ENCODE measurements at regions not wholly inside any gene's neighbourhood (a gene's known extent, or its start where the extent isn't known, plus 50 kb on each side); places are given as distances from the start of the nearest gene placed in this dataset.

DNA sequence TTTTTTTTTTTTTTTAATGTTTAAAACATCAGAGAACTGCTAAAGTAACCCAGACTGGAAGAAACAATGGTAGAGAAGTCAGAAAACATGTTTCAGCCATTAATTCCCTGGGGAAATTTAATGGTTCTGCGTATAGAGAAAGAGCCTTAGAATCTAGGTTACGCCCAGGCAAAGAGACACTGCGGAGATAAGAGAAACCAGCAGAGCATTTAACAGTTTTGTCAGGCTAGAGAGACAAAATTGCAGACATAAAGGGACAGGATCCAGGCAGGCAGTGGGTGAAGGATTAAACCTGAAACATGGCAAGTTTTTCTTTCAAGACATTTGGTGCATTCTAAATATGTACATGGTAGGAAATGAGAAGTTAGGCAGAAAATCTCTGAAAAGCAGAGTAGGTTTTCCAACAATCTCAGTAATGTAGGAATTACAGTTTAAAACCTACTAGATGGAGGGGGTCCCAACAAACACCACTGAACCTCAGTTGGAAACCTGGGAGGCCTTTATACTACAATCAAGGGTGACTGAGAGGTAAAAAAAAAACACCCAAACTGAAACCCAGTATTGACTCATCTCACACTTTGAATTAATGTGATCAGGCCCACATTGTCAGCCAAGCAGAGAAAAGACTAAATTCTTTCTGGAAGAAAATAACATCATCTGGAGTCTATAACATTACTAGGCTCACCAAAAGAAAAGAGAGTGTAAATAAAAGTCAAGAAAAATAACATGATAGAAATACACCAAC, 254.2 kb upstream of the NWD2 start:
- ATAC-seq, result no peak

DNA sequence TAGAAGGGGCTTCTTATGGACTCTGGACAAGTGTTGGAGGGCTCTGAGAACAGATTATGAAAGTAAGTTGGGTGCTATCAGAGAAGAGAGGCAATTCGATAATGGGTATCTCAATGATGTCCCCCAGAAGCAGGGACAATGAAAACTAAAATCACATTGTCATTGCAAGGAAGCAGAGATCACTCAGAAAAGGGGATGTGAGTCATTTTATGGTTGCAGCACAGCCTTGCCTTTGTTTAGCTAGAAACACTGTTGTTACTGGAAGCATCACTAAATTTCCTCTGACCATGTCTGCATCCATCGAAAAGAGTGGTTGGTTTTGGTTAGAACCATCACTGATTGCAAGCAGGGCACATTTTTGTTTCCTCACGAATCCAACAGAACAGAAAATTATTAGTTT, 246.8 kb upstream of the NWD2 start:
- ATAC-seq, result no peak

DNA sequence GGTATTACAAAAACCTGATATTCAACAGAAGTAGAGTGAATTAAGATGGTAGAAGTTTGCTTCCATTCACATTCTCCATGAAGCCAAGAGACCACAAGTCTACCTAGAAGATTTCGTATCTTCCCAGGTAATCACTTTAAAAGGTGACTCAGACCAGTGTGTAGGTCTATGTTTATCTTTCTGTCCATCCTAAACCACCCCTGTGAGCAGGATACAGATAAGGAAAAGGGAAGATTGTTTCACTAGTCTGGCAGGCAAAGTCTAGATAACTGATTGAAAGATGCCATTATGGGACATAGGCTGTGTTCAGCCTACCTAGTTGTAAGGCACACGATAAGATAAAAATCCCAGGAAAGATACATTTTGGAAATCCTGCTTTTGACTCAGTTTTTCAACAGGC, 244.3 kb upstream of the NWD2 start:
- no peak for ATAC-seq

DNA sequence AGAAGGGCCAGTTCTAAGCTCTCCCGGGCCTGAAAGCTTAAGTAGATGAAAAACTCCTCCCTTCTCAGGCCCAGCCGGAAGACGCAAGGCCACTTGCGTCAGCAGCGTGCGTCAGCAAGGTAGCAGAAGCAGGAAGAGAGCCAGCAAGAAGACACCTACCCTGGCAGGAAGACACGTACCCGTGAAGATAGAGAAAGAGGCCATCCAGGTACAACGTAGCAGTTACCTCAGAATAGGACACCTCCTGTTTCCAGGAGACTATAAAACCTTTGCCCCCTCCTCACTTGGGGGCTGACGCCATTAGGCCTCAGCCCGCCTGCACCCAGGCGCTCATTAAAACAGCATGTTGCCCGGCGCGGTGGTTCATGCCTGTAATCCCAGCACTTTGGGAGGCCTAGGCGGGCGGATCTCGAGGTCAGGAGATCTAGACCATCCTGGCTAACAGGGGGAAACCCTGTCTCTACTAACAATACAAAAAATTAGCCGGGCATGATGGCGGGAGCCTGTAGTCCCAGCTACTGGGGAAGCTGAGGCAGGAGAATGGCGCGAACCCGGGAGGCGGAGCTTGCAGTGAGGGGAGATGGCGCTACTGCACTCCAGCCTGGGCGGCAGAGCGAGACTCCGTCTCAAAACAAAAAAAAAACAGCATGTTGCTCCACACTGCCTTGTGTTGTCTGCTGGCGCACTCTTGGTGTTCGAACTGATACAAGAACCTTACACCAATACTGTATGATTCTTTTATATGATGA, 242.7 kb upstream of the NWD2 start:
- ATAC-seq, result no peak

DNA sequence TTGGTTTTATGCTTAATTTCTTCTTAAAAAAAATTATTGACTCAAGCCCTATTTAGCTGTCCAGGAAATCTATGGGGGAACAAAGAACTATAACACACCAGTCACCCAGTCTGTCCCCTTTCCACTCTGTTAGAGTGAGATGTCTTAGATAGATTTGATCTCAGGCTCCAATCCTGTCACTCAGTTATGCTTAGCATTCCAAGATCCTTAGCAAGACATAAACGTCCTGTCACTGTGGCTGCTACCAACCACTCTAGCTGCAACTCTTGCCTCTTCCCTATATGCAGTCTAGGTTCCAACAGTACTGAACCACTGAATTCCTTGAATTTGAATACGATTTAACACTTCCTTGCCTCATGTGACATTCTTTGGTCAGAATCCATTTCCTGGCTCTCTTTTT, 241.9 kb upstream of the NWD2 start:
- no peak for ATAC-seq

DNA sequence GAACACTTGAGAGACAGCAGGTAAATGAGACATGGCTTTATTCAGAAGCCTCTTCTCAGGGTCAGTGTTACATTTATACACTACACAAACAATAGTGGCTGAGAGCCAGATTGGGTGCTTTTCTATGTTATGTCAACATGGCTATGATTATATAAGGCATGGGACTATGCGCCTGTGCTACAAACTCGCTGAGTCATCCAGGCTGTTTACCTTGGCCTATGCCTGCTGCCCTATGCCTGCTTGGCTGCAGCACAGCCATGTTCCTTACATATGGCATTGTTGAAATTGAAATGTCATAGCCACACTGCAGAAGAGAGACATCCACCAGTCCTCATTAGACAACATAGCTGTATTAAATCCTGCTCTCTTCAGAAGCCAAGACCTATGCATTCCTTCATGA, 236.3 kb upstream of the NWD2 start:
- peak; percentile 92 for ATAC-seq

DNA sequence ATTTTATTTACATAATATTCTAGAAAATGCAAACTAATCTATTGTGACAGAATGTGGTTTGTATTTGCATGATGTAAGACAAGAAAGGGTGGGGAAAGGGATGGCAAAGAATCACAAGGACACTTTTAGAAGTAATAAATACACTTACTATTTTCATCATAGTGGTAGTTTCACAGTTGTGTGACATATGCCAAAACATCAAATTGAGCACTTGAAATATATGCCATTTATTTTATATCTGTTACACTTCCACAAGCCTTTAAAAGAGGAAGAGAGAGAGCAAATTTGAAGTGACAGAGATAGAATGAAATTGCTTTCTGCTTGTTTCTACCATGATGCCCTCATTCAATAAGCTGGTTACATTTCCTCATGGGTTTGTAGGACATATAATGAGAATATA, 230.0 kb upstream of the NWD2 start:
- no peak for ATAC-seq

DNA sequence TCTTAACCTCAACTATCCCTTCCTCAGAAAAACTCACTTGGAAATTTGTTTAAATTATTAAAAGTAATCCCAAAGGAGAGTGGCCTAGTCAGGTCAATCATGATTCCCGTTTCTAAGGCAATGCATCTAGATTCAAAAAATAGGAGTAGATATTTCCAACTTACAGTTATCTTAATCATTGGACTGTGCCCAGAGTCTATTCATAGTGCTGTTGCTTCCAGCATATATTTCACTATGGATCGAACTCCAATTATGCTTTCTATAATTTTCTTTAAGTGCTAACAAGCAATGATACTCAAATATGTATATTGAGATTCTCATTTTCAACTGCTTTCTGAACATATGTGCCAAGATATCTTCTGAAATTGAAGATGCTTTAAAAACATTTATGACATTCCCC, 229.2 kb upstream of the NWD2 start:
- no peak for ATAC-seq

DNA sequence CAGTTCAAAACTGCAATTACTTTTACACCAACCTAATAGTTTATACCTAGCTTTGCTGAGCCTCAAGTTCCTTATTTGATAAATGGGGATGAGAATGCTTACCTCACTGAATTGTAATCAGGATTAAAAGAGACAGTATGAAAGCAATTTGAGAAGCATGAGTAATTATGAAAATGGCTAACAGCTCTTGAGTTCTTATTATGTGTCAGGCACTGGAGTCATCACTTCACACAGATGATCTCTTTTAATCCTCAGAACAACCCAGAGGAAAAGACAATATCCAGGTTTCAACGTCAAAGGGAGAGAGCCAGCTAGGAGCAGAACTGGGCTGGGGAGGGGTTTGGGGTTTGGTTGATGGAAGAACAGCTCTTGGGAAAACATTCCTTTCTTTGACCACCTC, 221.0 kb upstream of the NWD2 start:
- no peak for ATAC-seq

DNA sequence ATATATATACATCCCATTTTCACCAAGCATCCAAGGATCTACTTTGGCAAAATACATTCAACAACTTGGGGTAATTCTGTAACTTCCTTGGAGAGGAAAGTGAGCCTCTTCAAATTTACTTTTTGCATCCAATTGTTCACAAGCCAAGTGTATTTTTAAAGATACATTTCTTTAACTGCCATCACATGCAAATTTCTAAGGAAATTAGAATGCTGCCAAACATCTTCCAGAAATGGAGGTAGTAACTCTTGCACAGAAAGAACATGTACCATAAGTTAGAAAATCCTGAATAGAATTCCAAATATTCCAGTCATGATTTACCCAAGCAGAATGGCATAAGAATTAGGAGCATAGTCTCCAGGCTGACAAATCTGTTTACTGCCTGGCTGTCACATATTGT, 220.5 kb upstream of the NWD2 start:
- ATAC-seq, result no peak

DNA sequence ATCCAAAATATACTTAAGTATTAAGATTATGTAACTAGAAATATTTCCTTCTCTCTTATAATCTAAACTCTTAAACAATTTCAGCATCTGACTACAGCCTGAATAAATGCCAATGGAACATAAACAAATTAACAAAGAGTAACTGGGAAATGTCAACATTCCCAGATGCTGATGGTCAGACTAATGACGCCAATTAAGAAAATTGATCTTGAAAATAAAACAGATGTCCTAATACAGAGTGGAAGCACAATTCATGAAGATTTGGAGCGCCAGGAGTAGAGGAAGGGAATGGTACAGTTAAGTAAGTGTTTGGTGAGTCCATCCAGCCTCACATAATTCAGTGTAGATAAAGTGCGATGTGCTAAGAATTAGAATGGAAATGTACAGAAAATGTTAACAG, 203.7 kb upstream of the NWD2 start:
- ATAC-seq, result no peak

DNA sequence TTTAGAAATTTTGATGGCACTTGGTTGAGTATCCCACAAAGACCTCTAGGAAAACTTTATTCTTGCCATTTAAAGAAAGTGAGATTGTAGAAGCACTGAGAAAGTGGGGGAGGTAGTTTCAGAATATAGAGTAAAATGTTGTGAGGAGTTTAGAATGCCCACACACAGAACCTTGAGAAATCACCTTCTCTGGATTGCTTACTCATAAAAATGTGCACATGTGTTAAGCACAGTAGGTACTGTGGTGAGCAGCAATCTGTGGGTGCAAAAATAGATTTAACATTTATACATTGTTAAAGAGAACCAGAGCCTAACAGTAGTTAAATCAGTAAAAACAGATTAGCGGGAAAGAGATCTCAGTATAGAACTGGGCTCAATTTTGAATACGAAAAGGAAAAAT, 201.2 kb upstream of the NWD2 start:
- no peak for ATAC-seq

DNA sequence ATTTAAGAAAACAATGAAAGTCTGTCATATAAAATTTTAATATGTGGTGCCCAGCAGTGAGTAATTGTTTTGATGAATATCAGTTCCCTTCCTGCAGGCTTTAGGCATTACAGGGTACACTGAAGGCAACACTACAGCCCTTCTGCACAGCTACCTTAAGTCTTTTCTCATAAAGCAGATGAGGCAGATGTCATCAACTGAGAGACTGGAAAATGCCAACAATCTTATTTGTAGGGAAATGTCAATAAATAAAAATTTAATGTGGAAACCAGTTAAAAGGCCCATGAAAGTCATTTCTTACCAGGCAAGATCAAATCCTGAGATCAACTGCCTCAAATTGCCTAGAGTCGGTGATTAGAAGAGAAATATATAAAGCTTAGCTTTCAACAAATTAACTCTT, 193.4 kb upstream of the NWD2 start:
- no peak for ATAC-seq

DNA sequence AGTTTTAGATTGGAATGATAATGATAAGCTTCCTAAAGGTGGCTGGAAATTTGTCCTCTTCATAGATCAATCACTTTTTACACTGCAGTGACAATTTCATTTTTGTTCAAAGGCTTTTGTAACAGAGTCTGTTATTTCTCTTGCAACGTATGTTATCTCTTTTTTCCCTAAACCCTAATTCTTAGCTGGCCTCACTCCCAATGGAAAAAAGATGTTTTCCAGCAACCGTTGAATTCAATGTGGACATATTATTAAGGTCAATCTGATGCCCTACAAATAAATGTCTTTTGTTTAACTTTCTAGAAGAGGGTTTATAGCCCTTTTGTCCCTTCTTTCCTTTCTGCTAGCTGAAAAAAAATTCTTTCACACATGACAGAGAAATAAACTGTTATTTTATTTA, 192.7 kb upstream of the NWD2 start:
- no peak for ATAC-seq

DNA sequence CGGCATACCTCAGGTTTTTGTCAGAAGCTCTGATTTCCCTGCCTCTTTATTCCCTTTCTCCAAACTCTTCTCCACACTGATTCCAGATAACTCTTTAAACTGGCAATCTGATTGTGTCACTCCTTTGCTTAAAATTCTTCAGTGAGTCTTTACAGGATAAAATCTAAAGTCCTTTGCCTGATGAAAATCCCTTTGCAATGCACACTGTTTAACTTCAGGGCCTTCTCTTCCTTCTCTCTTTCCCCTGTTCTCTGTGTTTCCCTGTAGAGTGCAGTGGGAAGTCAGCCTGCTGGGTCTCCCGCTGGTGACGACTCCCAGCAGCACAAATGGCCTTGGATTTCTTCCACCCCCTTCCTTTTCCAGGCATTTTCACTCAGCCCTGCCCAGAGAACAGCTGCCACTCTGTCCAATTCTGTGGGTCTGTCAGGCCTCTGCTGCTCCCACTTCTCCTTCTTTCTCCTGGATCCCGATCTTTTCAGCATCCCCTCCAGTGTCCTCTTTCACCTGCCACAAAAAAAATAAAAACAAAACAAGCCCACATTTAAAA, 189.9 kb upstream of the NWD2 start:
- ATAC-seq, result no peak

DNA sequence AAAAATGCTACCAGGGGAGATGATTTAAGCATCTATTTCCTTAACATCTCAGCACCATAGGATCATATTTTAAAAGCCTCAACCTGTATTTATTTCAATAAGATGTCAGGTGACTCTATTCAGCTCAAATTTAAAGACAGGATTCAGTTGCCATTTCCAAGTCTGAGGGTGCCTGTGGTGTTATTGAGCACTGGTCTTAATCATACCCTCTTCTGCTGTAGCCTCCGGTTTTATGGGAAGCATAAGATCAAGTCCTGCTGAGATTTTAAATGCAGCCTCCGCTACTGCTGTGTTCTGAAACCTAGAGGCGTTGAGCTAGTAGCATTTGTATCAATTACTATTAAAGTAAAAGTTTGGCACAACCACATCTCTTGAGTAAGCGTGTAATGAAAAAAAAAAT, 185.7 kb upstream of the NWD2 start:
- no peak for ATAC-seq

DNA sequence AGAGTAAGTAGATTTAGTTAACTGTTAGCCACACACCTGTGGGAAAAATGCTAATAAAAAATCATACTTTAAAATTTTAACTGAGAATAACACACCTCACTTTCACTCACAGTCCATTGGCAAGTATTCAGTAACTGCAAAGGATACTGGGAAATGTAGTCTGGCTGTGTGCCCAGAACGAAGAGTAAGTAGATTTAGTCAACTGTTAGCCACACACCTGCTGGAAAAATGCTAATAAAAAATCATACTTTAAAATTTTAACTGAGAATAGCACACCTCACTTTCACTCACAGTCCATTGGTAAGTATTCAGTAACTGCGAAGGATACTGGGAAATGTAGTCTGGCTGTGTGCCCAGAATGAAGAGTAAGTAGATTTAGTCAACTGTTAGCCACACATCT, 178.4 kb upstream of the NWD2 start:
- ATAC-seq, result no peak

DNA sequence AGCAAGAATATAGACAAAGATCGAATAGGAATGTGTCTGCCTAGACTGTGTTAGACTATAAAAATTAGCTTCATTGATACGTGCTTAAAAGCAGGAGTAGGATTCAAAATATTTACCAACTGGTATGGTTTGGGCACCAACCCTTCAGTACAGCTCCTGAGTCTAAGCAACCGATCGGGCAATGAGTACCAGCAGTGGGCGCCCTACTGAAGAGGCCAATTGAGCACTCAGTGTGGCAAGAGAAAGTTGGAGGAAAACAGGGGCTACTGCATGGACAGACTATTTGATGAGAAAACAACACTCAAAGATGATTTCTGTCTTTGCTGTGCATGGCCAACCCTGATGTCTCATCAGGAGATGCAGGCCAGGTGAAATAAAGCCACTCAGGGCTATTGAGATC, 176.0 kb upstream of the NWD2 start:
- ATAC-seq, result no peak

DNA sequence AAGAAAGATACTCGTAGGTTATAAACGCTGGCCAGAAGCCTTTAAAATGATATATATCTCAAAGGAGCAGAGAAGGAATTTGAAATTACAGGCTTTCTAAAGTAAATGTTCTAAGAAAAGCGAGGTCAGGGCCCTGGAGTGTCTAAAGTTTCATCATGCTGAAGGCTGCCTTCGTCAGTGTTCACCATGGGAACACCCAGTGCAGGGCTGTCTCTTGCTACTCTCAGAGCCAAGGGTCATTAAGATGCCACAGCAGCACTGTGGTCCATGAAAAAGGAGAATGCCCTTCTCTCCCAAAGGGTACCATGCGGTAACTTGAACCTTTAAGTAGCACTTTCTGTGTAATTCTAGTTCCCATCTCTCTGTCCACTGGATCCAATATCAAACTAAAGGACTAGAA, 174.5 kb upstream of the NWD2 start:
- no peak for ATAC-seq

DNA sequence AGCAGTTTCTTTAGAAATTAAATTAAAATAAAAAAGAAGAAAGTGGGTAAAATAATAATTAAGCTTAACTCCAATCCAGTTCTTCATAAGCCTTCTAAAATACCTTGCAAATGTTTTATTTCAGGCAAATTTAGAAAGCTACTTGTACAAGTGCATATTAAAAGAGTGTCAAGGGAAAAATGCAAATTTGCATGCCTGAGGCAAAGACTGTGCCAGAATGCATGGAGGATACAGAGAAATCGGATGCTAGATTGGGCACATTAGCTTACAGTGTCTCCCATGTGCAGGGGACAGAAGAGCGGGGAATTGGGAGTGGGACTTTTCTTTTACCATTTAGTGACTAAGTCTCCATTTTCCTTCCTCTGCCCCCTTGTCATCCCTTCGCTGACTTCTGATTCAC, 173.0 kb upstream of the NWD2 start:
- ATAC-seq, result no peak

DNA sequence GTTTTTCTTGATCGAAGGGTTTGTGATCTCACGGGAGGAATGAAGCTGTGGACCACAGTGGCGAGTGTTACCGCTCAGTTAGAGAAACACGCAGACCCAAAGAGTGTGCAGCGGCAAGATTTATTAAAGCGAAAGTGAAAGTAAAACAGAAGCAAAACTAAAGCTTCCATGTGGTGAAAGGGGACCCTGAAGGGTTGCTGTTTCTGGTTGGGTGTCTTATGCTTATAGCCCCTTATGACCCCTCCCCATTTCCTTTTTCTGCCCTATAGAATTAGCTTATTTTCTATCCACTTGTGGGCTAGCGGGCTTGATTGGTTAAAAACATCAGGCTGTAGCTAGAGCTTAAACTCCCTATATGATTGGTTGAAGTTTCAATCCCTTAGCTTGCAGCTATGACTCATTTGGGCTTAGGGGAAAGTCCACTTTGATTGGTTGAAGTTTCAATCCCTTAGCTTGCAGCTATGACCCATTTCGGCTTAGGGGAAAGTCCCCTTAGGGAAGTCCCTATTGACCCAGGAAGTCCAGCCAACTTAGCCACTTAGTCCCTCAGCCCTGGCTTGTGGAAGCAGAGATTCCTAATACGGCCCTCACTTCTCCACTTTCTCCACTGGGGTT, 171.2 kb upstream of the NWD2 start:
- ATAC-seq, result no peak

DNA sequence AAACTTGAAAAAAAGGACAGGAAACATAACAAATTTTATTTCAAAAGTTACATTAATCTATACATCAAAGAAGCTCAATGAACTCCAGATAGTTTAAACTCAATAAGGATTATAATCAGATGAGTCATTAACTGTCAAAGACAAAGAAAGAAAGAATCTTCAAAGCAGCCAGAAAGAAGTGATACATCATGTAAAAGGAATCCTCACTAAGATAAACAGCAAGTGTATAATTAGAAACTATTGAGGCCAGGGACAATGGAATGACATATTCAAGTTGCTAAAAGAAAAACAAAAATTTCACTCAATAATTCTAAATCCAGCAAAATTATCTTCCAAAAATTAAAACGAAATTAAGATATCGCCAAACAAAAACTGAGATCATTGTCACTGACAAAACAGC, 161.6 kb upstream of the NWD2 start:
- no peak for ATAC-seq

DNA sequence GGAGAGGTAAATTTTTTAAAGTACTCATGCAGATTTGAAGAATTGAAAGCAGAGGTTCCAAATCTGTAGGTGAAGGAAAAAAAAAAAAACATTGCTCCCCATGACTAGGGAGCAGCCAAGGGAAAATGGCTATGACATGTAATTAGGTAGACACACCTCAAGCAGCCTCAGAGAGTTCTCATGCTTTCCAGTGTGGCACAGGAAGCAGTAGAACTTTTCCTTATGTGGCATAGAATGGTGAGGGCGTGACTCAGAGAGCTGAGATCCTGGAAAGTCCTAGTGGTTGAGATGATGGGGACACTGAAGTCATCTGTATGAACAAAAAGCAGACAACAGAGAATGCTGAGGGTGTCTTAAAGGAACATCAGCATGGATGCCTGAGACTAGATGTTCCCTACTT, 148.6 kb upstream of the NWD2 start:
- no peak for ATAC-seq

DNA sequence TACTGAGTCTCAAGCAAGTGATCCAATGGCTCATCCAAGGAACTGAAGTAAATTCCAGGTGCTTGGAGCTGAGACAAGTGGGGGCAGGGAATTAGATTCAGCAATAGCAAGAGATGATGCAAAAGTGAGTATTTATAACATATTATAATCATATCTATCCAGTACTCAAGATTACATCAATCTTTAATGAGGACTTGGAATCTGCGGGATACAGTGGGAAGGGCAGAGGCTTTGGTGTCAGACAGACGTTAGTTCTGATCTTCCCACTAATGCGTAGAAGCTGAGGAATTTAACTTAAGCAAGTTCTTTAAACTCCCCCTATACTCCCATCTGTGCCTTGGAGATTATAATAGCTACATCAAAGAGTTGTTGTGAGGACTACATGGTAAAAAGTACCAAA, 143.4 kb upstream of the NWD2 start:
- ATAC-seq, result no peak
